Brain microvascular endothelial cell (primary cell): ENCODE measurements at regions not wholly inside any gene's neighbourhood (a gene's known extent, or its start where the extent isn't known, plus 50 kb on each side); places are given as distances from the start of the nearest gene placed in this dataset.

ENCODE experiments used
- DNase-seq: peaks from one replicate; pipeline ENCODE4 v3.0.0-alpha.2; 2020
- H3K27ac ChIP-seq: fragments of 250-450 bp; sonication (Bioruptor Pico); 2 replicates; pipeline ENCODE4 v1.5.1; 2020; ENCODE audit warnings: mild to moderate bottlenecking, moderate library complexity
- H3K27me3 ChIP-seq: fragments of 250-450 bp; sonication (Bioruptor Pico); replicated peaks from 2 replicates; pipeline ENCODE4 v1.5.1; 2020; ENCODE audit warnings: mild to moderate bottlenecking
- H3K36me3 ChIP-seq: fragments of 250-450 bp; sonication (Bioruptor Pico); replicated peaks from 2 replicates; pipeline ENCODE4 v1.5.1; 2020; ENCODE audit warnings: mild to moderate bottlenecking
- H3K4me3 ChIP-seq: 2 replicates; pipeline ENCODE4 v1.5.1; 2011; ENCODE audit warnings: low read depth, mild to moderate bottlenecking, control low read depth, low read length, moderate library complexity
- CTCF ChIP-seq: IDR thresholded peaks from 2 replicates; pipeline ENCODE4 v1.5.1; 2011; ENCODE audit warnings: low read depth, mild to moderate bottlenecking, moderate library complexity, low read length, control low read depth, inconsistent platforms; ENCODE audit errors: missing control alignments
- in situ Hi-C: cut with HindIII; loops from 2 replicates; pipeline ENCODE4 v1.10.0; 2017; ENCODE audit warnings: low sequenced_read_pairs, low pct_ligation_motif_present

- Histone ChIP-seq H3K27me3 (no peaks in the 10 kb centered on the region), H3K27ac (no peak overlapping the region), H3K36me3 (no peaks in the 10 kb centered on the region), H3K4me3 (no peak overlapping the region)
- TF ChIP-seq CTCF: no peak
- DNase-seq: no peak
- in situ Hi-C loops: no loop called here
Measured at GRCh38 chr10:81450651-81451050, 424.3 kb upstream of the NRG3 start.

GRCh38 chr10:81472927-81473470 is 402.0 kb upstream of the NRG3 start:
- H3K27ac ChIP-seq: no peak overlapping the region
- no peaks in the 10 kb centered on the region for H3K27me3 ChIP-seq
- no peak for DNase-seq
- in situ Hi-C loops: no loop called here
- no peak overlapping the region for H3K4me3 ChIP-seq
- no peaks in the 10 kb centered on the region for H3K36me3 ChIP-seq
- TF ChIP-seq CTCF: no peak

- Histone ChIP-seq H3K4me3 (no peak overlapping the region), H3K27me3 (no peaks in the 10 kb centered on the region), H3K27ac (no peak overlapping the region), H3K36me3 (no peaks in the 10 kb centered on the region)
- in situ Hi-C loops: no loop called here
- DNase-seq: no peak
- no peak for TF ChIP-seq CTCF
Measured at GRCh38 chr10:81473755-81474154, 401.2 kb upstream of the NRG3 start.

- Histone ChIP-seq H3K4me3 (no peak overlapping the region), H3K27ac (no peak overlapping the region), H3K27me3 (no peaks in the 10 kb centered on the region), H3K36me3 (no peaks in the 10 kb centered on the region)
- in situ Hi-C loops: no loop called here
- no peak for DNase-seq
- TF ChIP-seq CTCF: no peak
Measured at GRCh38 chr10:81479316-81479715, 395.7 kb upstream of the NRG3 start.

DNA sequence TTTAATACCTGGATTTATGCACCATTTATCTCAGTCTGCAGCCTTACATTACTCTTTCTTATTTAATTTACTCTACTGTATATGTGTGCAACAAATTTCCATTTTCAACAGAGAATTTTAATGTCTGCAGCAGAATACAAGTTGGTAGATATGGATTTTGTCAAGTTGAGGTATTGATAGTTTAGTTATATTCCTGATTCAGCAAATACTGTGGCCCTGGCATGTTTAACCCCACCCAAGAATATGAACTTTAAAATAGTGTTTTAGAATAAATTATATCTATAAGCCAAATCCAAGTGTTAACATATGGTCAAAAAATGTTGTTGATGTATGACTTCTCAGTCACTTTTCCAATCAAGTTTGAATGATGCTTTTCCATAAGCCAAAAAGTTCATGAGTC is 378.4 kb upstream of the NRG3 start:
- Histone ChIP-seq H3K4me3 (no peak overlapping the region), H3K27me3 (no peaks in the 10 kb centered on the region), H3K27ac (no peak overlapping the region), H3K36me3 (no peaks in the 10 kb centered on the region)
- DNase-seq: no peak
- in situ Hi-C loops: no loop called here
- no peak for TF ChIP-seq CTCF

DNA sequence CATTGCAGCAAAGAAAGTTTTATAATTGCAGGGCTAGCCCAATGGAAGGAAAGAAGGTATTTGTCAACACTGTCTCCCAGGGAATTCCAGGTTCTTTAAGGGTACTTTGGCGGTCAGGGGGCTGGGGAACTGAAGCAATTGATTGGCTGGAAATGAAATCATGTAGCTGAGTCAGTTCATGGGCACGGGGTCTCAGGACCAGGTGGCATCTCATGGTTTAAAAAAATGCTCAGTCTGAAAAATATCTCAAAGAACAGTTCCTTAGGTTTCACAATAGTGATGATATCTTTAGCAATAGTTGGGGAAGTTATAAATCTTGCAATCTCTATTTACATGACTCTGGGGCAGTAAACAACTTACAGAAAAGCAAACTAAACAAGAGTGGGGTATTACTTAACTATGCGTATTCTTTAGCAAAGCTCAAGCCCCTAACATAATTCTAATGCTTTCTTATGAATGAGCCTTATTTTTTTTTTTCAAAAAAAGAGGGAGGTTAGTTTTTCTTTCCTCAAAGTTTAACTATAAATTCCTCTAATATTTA is 376.9 kb upstream of the NRG3 start:
- no peaks in the 10 kb centered on the region for H3K36me3 ChIP-seq
- no peak for TF ChIP-seq CTCF
- H3K27ac ChIP-seq: no peak overlapping the region
- no peaks in the 10 kb centered on the region for H3K27me3 ChIP-seq
- in situ Hi-C loops: no loop called here
- no peak overlapping the region for H3K4me3 ChIP-seq
- DNase-seq: no peak
